Islet of Langerhans (tissue), 1 donor: ENCODE measurements at regions not wholly inside any gene's neighbourhood (a gene's known extent, or its start where the extent isn't known, plus 50 kb on each side); places are given as distances from the start of the nearest gene placed in this dataset.

Experiments used
- FAIRE-seq: peaks from one replicate; lab custom pipeline; 2011; peaks lifted over from hg19 to GRCh38; lab: Jason Lieb, UNC

- FAIRE-seq = no peak
Measured at GRCh38 chr2:225737556-225737955, 338.0 kb downstream of the NYAP2 start.

GRCh38 chr2:225735844-225736243, 336.3 kb downstream of the NYAP2 start:
- no peak for FAIRE-seq

GRCh38 chr2:225725726-225726125, 326.2 kb downstream of the NYAP2 start:
- no peak for FAIRE-seq
